Right lobe of liver (tissue), 6 donors: ENCODE measurements at regions not wholly inside any gene's neighbourhood (a gene's known extent, or its start where the extent isn't known, plus 50 kb on each side); places are given as distances from the start of the nearest gene placed in this dataset.
"Not testable (repeated sequence)": the region's sequence is repeated elsewhere in the genome, so short reads cannot be mapped to it uniquely, and the experiment has no call there.

Source experiments
- ATAC-seq, 4 donors: fragments of 200-7000 bp; cut with Tn5 transposase; one replicate each; pipeline ENCODE4 v1.9.1; 2020; ENCODE audit warnings: mild to moderate bottlenecking in 4 of 4, moderate library complexity in 4 of 4
- DNase-seq, 3 donors: peaks; one replicate each; pipeline ENCODE4 v3.0.0-alpha.2; 2020
- H3K27ac ChIP-seq, 3 donors: fragments of 200-600 bp; one replicate each; pipeline ENCODE4 v1.8.0; 2022
- H3K27me3 ChIP-seq, 2 donors: fragments of 200-600 bp; one replicate each; pipeline ENCODE4 v1.8.0; 2022
- H3K36me3 ChIP-seq, 4 donors: fragments of 200-600 bp; sonication (generic) in 1 of 4; one replicate each; pipeline versions ENCODE4 v1.5.1 to v1.8.0; 2017 to 2022; ENCODE audit warnings: control low read depth in 1 of 4
- H3K4me1 ChIP-seq, 4 donors: fragments of 200-600 bp; sonication (generic) in 1 of 4; one replicate each; pipeline versions ENCODE4 v1.5.1 to v1.8.0; 2017 to 2022; ENCODE audit warnings: control low read depth in 1 of 4
- H3K4me3 ChIP-seq, 3 donors: fragments of 200-600 bp; one replicate each; pipeline ENCODE4 v1.8.0; 2022
- H3K9me3 ChIP-seq, 4 donors: fragments of 200-600 bp; sonication (generic) in 1 of 4; one replicate each; pipeline versions ENCODE4 v1.5.1 to v1.8.0; 2017 to 2022; ENCODE audit warnings: control low read depth in 1 of 4
- POLR2A ChIP-seq: fragments of 450-650 bp; IDR thresholded peaks from one replicate; pipeline ENCODE4 v1.6.1; 2017; ENCODE audit warnings: antibody characterized with exemption, mild to moderate bottlenecking
- WGBS: methylation state at CpG from one replicate; pipeline ENCODE4 v1.1.6; 2018; ENCODE audit warnings: low coverage, low lambda C conversion rate; ENCODE audit not compliant: insufficient coverage; ENCODE audit errors: missing lambda C conversion rate; 5-methylcytosine and 5-hydroxymethylcytosine counted together
- intact Hi-C, 2 donors: fragments of 100-400 bp; cut with DNase I; formaldehyde crosslinking; loops; one replicate each; pipeline versions ENCODE4 v1.11.2 to v1.14.1; 2022
- TF ChIP-seq, protein P1 (sequence below), 4 donors: fragments of 200-600 bp in 3 of 4; fragments of 450-650 bp in 1 of 4; IDR thresholded peaks; one replicate each; pipeline versions ENCODE4 v1.5.1 to v1.8.0; 2016 to 2022; ENCODE audit warnings: antibody characterized with exemption in 4 of 4, mild to moderate bottlenecking in 2 of 4
- donor health status: DM: no; HTN: yes; CAD: no.
- donor health status: DM: no; HTN: no; CAD: no.
- donor health status: DM: no; HTN: no; CAD: no.
- donor health status: DM: no; HTN: yes; CAD: no.
- donor health status: DM: no; HTN: yes; CAD: no.

DNA sequence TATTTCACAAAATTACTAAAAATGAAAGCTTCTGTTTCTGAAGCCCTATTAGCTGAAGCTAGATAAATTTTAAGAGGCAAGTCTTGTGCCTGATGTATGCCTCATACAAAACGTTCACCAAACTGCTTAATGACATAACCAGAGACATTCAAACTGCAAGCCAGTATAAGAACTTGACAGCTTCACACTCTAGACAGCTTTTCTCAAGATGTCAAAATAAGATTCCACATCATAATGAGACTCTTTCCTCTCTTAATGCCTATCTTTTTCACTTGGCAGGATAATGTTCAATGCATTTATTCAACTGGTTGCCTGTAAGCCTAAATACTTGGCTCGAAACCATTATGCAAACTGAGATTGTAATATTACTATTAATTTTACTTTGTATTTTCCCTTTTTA, 424.0 kb downstream of the LTN1 start:
- 47% methylated on average over 2 of the region's 2 CpGs for WGBS
- ATAC-seq (no peak), DNase-seq (no peak)
- no peaks in the 10 kb centered on the region for H3K9me3 ChIP-seq
- no peak overlapping the region for H3K27ac ChIP-seq
- H3K4me1 ChIP-seq, result no peaks in the 10 kb centered on the region
- H3K27me3 ChIP-seq, result no peaks in the 10 kb centered on the region
- intact Hi-C loops, result no loop called here
- no peak overlapping the region for H3K4me3 ChIP-seq
- TF ChIP-seq, protein P1, sequence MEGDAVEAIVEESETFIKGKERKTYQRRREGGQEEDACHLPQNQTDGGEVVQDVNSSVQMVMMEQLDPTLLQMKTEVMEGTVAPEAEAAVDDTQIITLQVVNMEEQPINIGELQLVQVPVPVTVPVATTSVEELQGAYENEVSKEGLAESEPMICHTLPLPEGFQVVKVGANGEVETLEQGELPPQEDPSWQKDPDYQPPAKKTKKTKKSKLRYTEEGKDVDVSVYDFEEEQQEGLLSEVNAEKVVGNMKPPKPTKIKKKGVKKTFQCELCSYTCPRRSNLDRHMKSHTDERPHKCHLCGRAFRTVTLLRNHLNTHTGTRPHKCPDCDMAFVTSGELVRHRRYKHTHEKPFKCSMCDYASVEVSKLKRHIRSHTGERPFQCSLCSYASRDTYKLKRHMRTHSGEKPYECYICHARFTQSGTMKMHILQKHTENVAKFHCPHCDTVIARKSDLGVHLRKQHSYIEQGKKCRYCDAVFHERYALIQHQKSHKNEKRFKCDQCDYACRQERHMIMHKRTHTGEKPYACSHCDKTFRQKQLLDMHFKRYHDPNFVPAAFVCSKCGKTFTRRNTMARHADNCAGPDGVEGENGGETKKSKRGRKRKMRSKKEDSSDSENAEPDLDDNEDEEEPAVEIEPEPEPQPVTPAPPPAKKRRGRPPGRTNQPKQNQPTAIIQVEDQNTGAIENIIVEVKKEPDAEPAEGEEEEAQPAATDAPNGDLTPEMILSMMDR (IDR thresholded peaks at IDR 0.05), result no peak
- TF ChIP-seq POLR2A, result no peak
- no peaks in the 10 kb centered on the region for H3K36me3 ChIP-seq

DNA sequence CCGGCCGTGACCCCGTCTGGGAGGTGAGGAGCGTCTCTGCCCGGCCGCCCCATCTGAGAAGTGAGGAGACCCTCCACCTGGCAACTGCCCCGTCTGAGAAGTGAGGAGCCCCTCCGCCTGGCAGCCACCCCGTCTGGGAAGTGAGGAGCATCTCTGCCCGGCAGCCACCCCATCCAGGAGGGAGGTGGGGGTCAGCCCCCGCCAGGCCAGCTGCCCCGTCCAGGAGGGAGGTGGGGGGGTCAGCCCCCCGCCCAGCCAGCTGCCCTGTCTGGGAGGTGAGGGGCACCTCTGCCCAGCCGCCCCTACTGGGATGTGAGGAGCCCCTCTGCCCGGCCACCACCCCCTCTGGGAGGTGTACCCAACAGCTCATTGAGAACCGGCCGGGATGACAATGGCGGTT, 428.7 kb downstream of the LTN1 start:
- H3K27me3 ChIP-seq, H3K27ac ChIP-seq, ATAC-seq, H3K4me1 ChIP-seq, DNase-seq, H3K4me3 ChIP-seq, H3K9me3 ChIP-seq, H3K36me3 ChIP-seq, intact Hi-C loops: not testable (repeated sequence)
- WGBS, result 100% methylated on average over 1 of the region's 18 CpGs

DNA sequence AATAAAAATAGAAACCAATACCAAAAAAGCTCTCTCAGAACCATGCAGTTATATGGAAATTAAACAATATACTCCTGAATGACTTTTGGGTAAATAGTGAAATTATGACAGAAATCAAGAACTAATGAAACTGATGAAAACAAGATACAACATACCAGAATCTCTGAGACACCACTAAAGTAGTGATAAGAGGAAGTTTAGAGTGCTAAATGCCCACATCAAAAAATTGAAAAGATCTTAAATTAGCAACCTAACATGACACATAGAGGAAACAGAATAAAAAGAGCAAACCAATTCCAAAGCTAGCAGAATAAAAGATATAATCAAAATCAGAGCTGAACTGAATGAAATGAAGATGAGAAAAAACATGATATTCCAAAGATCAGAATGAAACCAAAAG, 430.9 kb downstream of the LTN1 start:
- no peak overlapping the region for H3K4me3 ChIP-seq
- H3K27ac ChIP-seq, result no peak overlapping the region
- no peak for ATAC-seq
- H3K9me3 ChIP-seq, result no peaks in the 10 kb centered on the region
- H3K27me3 ChIP-seq, result no peaks in the 10 kb centered on the region
- H3K4me1 ChIP-seq, result no peaks in the 10 kb centered on the region
- H3K36me3 ChIP-seq, result no peaks in the 10 kb centered on the region
- no peak for DNase-seq
- intact Hi-C loops, result no loop called here
- TF ChIP-seq, protein P1 (IDR thresholded peaks at IDR 0.05), result no peak
- TF ChIP-seq POLR2A, result no peak

DNA sequence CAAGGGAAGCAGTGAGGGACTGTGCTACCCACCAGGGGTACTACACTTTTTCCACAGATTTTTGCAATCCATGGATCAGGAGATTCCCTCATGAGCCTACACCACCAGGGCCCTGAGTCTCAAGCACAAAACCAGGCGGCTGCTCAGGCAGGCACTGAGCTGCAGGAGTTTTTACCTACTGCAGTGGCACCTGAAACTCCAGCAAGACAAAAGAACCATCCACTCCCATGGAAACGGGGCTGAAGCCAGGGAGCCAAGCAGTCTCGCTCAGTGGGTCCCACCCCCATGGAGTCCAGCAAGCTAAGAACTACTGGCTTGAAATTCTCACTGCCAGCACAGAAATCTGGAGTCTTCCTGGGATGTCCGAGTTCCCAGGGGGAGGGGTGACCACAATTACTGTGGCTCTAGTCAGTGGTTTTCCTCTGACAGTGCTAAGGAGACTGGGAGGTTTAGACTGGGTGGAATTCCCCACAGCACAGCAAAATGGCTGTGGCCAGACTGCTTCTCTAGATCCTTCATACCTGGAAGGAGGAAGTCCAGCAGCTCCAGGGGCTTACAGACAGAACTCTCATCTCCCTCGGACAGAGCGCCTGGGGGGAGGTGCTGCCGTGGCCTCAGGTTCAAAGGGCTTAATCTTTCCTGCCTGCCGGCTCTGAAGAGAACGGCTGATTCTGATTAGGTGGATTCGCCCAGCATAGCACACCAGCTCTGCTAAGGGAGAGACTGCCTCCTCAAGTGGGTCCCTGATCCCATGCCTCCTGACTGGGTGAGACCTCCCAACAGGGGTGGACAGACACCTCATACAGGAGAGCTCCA, 437.8 kb downstream of the LTN1 start:
- DNase-seq (no peak), ATAC-seq (peak in 2 of 4 donors; percentile 15 to 76)
- intact Hi-C loops, result no loop called here
- TF ChIP-seq POLR2A, result no peak
- TF ChIP-seq, protein P1 (IDR thresholded peaks at IDR 0.05), result no peak
- H3K4me1 ChIP-seq, result no peaks in the 10 kb centered on the region
- H3K27me3 ChIP-seq, result no peaks in the 10 kb centered on the region
- WGBS, result 81% methylated on average over 6 of the region's 10 CpGs
- no peak overlapping the region for H3K27ac ChIP-seq
- no peaks in the 10 kb centered on the region for H3K36me3 ChIP-seq
- H3K9me3 ChIP-seq, result no peaks in the 10 kb centered on the region
- no peak overlapping the region for H3K4me3 ChIP-seq

DNA sequence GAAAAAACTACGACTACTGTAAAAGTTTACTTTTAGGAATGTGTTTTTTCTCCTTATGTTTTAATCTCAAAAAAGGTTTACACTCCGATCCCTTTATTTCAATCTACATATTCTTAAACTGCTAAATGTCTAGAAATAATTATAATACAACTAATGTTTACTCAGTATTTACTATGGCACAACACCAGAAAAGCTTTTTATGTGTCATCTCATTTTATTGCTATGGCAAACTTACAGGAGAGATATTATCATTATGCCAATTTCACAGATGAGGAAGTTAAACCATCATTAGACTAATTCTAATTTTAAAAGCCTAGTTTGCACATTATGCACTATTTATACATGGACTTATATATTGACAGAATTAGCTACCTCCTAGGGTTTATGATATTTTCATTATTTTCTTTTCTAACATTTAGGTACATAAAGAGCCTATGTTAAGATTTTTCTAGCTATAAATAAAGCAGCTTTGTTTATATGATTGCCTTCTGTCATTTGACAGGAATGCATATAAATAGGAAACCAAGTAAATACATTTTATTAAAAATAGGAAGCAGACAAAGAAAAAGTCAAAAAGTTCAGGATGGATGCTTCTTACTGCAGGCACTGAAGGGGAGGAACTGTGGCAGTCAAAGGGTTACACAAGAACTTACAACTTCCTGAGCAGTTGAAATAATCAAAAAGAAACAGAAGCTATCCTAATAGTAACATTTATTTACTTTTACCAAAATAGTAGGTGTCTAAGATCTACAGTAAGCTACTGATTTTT, 442.4 kb downstream of the LTN1 start:
- DNase-seq (no peak), ATAC-seq (no peak)
- TF ChIP-seq, protein P1 (IDR thresholded peaks at IDR 0.05), result no peak
- TF ChIP-seq POLR2A, result no peak
- Histone ChIP-seq H3K4me3 (no peak overlapping the region), H3K4me1 (no peaks in the 10 kb centered on the region), H3K36me3 (no peaks in the 10 kb centered on the region), H3K27me3 (no peaks in the 10 kb centered on the region), H3K9me3 (no peaks in the 10 kb centered on the region), H3K27ac (no peak overlapping the region)
- 71% methylated on average over 2 of the region's 2 CpGs for WGBS
- intact Hi-C loops, result no loop called here
